ENCODE measurements at regions not wholly inside any gene's neighbourhood (a gene's known extent, or its start where the extent isn't known, plus 50 kb on each side); places are given as distances from the start of the nearest gene placed in this dataset.
"Not testable (repeated sequence)": the region's sequence is repeated elsewhere in the genome, so short reads cannot be mapped to it uniquely, and the experiment has no call there.

- Mint-ChIP-seq H3K36me3 (ENCODE audit: low read depth) (no peaks in the 10 kb centered on the region), H3K9me3 (peaks cover 35% of the 10 kb centered on the region), H3K4me1 (peaks cover 27% of the 10 kb centered on the region), H3K27me3 (ENCODE audit: low read depth, poor library complexity) (no peaks in the 10 kb centered on the region), H3K4me3 (no peak overlapping the region), H3K27ac (peak overlapping the region; percentile 77)
- no peak for DNase-seq
- no peak for TF ChIP-seq CTCF (IDR thresholded peaks at IDR 0.05)
Measured at GRCh38 chr10:5291501-5292195, 73.1 kb upstream of the UCN3 start.

- TF ChIP-seq CTCF (IDR thresholded peaks at IDR 0.05): no peak
- H3K9me3 Mint-ChIP-seq: peaks cover 35% of the 10 kb centered on the region
- H3K4me3 Mint-ChIP-seq: no peak overlapping the region
- H3K27me3 Mint-ChIP-seq (ENCODE audit: low read depth, poor library complexity): no peaks in the 10 kb centered on the region
- peak overlapping the region; percentile 77 for H3K27ac Mint-ChIP-seq
- DNase-seq: no peak
- no peaks in the 10 kb centered on the region for H3K36me3 Mint-ChIP-seq (ENCODE audit: low read depth)
- peaks cover 27% of the 10 kb centered on the region for H3K4me1 Mint-ChIP-seq
Measured at GRCh38 chr10:5292196-5292735, 72.5 kb upstream of the UCN3 start.

- not testable (repeated sequence) for H3K36me3 Mint-ChIP-seq (ENCODE audit: low read depth); H3K4me3 Mint-ChIP-seq; DNase-seq; H3K27ac Mint-ChIP-seq; H3K27me3 Mint-ChIP-seq (ENCODE audit: low read depth, poor library complexity)
- peaks cover 27% of the 10 kb centered on the region for H3K4me1 Mint-ChIP-seq
- H3K9me3 Mint-ChIP-seq: peaks cover 35% of the 10 kb centered on the region
Measured at GRCh38 chr10:5292970-5293369, 71.8 kb upstream of the UCN3 start.

DNA sequence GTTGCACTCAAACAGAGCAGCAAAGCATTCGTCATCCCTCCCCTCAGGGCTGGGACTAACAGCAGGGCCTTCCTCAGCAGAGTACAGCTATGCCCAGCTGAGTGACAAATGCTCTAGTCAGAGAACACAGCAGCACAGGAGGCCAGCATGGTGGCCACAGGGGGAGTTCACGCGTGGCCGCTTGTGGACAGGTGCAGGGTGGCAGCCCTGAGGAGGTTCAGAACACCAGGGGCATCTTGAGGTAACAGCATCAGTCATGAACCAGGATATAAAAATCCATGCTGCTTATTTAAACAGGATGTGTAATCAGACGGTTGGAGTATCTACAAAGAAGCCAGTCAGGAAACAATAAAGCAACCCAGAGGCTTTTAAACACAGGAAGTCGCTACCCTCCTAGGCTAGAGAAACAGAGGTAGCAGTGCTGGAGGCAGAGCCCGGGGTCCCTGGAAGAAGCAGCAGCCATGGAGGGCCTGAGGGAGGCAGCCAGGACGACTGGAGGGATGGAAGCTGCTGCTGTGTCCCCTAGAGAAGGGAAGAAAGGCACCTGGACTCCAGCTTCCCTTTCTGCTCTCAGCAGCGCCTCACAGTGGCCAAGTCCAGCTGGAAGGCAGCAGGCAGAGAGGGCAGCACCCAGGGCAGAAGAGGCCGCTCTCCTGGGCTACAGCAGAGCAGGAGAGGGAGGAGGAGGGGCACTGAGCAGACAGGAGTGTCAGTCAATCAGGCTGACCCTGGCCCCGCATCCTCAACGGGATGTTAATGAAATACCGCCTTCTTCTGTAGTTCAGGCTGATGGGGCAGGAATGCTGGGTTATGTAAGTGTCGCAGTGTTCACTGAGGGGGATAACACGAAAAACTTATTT lies 70.8 kb upstream of the UCN3 start:
- peak; percentile 45 for TF ChIP-seq CTCF (IDR thresholded peaks at IDR 0.05)
- H3K4me3 Mint-ChIP-seq: no peak overlapping the region
- DNase-seq: peak; percentile 76

DNA sequence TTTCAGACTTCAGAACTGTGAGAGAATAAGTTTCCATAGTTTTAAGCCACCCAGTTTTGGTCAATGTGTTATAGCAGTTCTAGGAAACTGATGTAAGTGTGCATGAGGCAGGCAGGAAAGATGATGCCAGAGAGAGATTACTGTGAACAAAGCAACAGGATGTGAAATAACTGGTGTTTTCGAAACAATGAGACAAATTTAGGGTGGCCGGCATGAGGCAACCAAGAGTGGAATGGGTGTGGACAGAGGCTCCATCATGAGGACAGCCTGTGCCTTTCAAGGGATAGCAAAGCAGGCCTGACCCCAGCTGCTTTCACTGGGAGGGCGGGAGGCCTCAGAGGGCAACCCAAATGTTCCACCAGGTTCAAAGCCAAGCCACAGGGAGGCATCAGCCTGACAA lies 67.3 kb upstream of the UCN3 start:
- Mint-ChIP-seq H3K4me1 (peaks cover 19% of the 10 kb centered on the region), H3K4me3 (no peak overlapping the region), H3K36me3 (ENCODE audit: low read depth) (no peaks in the 10 kb centered on the region), H3K27me3 (ENCODE audit: low read depth, poor library complexity) (no peaks in the 10 kb centered on the region), H3K27ac (no peak overlapping the region), H3K9me3 (peaks cover 22% of the 10 kb centered on the region)
- TF ChIP-seq CTCF (IDR thresholded peaks at IDR 0.05): no peak
- no peak for DNase-seq

More for the DNA sequence above, 70.8 kb upstream of the UCN3 start:
- Mint-ChIP-seq H3K9me3 (peaks cover 34% of the 10 kb centered on the region), H3K4me1 (peaks cover 27% of the 10 kb centered on the region), H3K27me3 (ENCODE audit: low read depth, poor library complexity) (no peaks in the 10 kb centered on the region), H3K36me3 (ENCODE audit: low read depth) (no peaks in the 10 kb centered on the region), H3K27ac (peak overlapping the region; percentile 81)

- Mint-ChIP-seq H3K9me3 (peaks cover 23% of the 10 kb centered on the region), H3K4me3 (no peak overlapping the region), H3K36me3 (ENCODE audit: low read depth) (no peaks in the 10 kb centered on the region), H3K27ac (no peak overlapping the region), H3K4me1 (peaks cover 15% of the 10 kb centered on the region), H3K27me3 (ENCODE audit: low read depth, poor library complexity) (no peaks in the 10 kb centered on the region)
- no peak for TF ChIP-seq CTCF (IDR thresholded peaks at IDR 0.05)
- no peak for DNase-seq
Measured at GRCh38 chr10:5297996-5298395, 66.8 kb upstream of the UCN3 start.
